K562 (cell line): ENCODE measurements at regions not wholly inside any gene's neighbourhood (a gene's known extent, or its start where the extent isn't known, plus 50 kb on each side); places are given as distances from the start of the nearest gene placed in this dataset.

Source experiments
- ATAC-seq: fragments of 200-7000 bp; cut with Tn5 transposase; 3 replicates; pipeline ENCODE4 v1.9.1; 2020; ENCODE audit warnings: moderate library complexity
- BruUV-seq: library from RNA; stranded (reverse); fragments of 400-500 nt; replicated peaks from 2 replicates; lab custom pipeline; 2021; lab: Mats Ljungman, UMichigan
- CTCF ChIA-PET: fragments of 300-600 bp; formaldehyde crosslinking; extraction: SDS; loops from one replicate; lab custom pipeline; 2021; ENCODE audit warnings: low intra/inter-chr PET ratio; lab: Yijun Ruan, JAX
- POLR2A ChIA-PET: fragments of 300-600, 350-650 bp; sonication (Branson Sonifier 250); formaldehyde crosslinking; extraction: SDS; loops from one replicate; lab custom pipeline; 2021; ENCODE audit warnings: antibody characterized with exemption, inconsistent platforms; lab: Yijun Ruan, JAX
- DNase-seq, 4 experiments: peaks; one replicate each; pipeline versions ENCODE4 v3.0.0 to v3.0.0-alpha.2; 2011 to 2018; ENCODE audit warnings: low spot score in 3 of 4, mixed read lengths in 3 of 4; ENCODE audit errors: extremely low read depth in 1 of 4
- FAIRE-seq: peaks from 2 replicates; lab custom pipeline; 2011; peaks lifted over from hg19 to GRCh38; lab: Jason Lieb, UNC
- H2AFZ ChIP-seq: 2 replicates; pipeline ENCODE4 v1.6.0; 2011; ENCODE audit warnings: low read depth, low read length, control low read depth, inconsistent platforms
- H3K27ac ChIP-seq: fragments of 200-600 bp; 3 replicates; pipeline ENCODE4 v1.8.0; 2011; ENCODE audit warnings: low read depth, mild to moderate bottlenecking, control low read depth, inconsistent platforms, low read length, moderate library complexity, mixed read lengths; ENCODE audit errors: extremely low read depth
- H3K27me3 ChIP-seq, 2 experiments: fragments of 300-600 bp in 1 of 2; 2 replicates in 1 of 2; 3 replicates in 1 of 2; pipeline versions ENCODE4 v1.6.0 to v1.8.0; 2011; ENCODE audit warnings: inconsistent platforms in 2 of 2, low read length in 2 of 2, mild to moderate bottlenecking in 1 of 2, mixed read lengths in 1 of 2, moderate library complexity in 1 of 2; ENCODE audit not compliant: control insufficient read depth in 2 of 2, insufficient read depth in 2 of 2
- H3K36me3 ChIP-seq: fragments of 300-600 bp; 3 replicates; pipeline ENCODE4 v1.8.0; 2011; ENCODE audit warnings: mild to moderate bottlenecking, low read length, inconsistent platforms; ENCODE audit not compliant: control insufficient read depth, insufficient read depth
- H3K4me1 ChIP-seq, 2 experiments: fragments of 200-600 bp in 1 of 2; replicated peaks in 1 of 2; 2 replicates in 1 of 2; 3 replicates in 1 of 2; pipeline versions ENCODE4 v1.5.1 to v1.8.0; 2011; ENCODE audit warnings: inconsistent platforms in 2 of 2, low read length in 2 of 2, mild to moderate bottlenecking in 1 of 2, mixed read lengths in 1 of 2, moderate library complexity in 1 of 2; ENCODE audit not compliant: control insufficient read depth in 2 of 2, insufficient read depth in 2 of 2
- H3K4me2 ChIP-seq: 2 replicates; pipeline ENCODE4 v1.6.1; 2011; ENCODE audit warnings: low read length, control low read depth, inconsistent platforms, mixed read lengths; ENCODE audit not compliant: insufficient read depth
- H3K4me3 ChIP-seq: fragments of 200-600 bp; sonication (generic), shearing (Covaris generic); 2 replicates; pipeline ENCODE4 v1.5.1; 2016; ENCODE audit warnings: control low read depth, inconsistent platforms
- H3K79me2 ChIP-seq: fragments of 200-600 bp; 3 replicates; pipeline ENCODE4 v1.8.0; 2011; ENCODE audit warnings: low read length, inconsistent platforms; ENCODE audit not compliant: control insufficient read depth, insufficient read depth
- H3K9ac ChIP-seq, 2 experiments: 2 replicates each; pipeline versions ENCODE4 v1.6.0 to v1.6.1; 2011; ENCODE audit warnings: low read depth in 2 of 2, low read length in 2 of 2, control low read depth in 1 of 2, inconsistent platforms in 1 of 2, mild to moderate bottlenecking in 1 of 2, mixed read lengths in 1 of 2; ENCODE audit not compliant: insufficient read depth in 1 of 2
- H3K9me1 ChIP-seq: one replicate; pipeline ENCODE4 v1.6.0; 2011; ENCODE audit warnings: inconsistent platforms, mild to moderate bottlenecking, low read length, moderate library complexity; ENCODE audit not compliant: control insufficient read depth, insufficient read depth
- H3K9me3 ChIP-seq: replicated peaks from 2 replicates; pipeline ENCODE4 v1.5.1; 2011; ENCODE audit warnings: low read depth, low read length, inconsistent platforms; ENCODE audit not compliant: control insufficient read depth, insufficient read depth
- H4K20me1 ChIP-seq: replicated peaks from 2 replicates; pipeline ENCODE4 v1.6.1; 2011; ENCODE audit warnings: low read length, inconsistent platforms, mixed read lengths; ENCODE audit not compliant: control insufficient read depth, insufficient read depth
- BHLHE40 ChIP-seq: IDR thresholded peaks from 2 replicates; pipeline ENCODE4 v1.6.1; 2011; ENCODE audit warnings: low read length, improper control_type of control experiment
- CXXC5 ChIP-seq: fragments of 250-450 bp; sonication (Bioruptor Pico); IDR thresholded peaks from 2 replicates; pipeline ENCODE4 v1.8.0; 2022; ENCODE audit warnings: inconsistent platforms, mild to moderate bottlenecking, moderate library complexity
- ELK1 ChIP-seq: sonication (generic); formaldehyde crosslinking; IDR thresholded peaks from 2 replicates; pipeline ENCODE4 v1.8.1; 2022; ENCODE audit warnings: missing genetic modification reagents
- GABPB2 ChIP-seq: fragments of 250-450 bp; sonication (Bioruptor Pico); conservative IDR thresholded peaks from 2 replicates; pipeline ENCODE4 v1.5.1; 2021; ENCODE audit warnings: mild to moderate bottlenecking
- GTF2A2 ChIP-seq: IDR thresholded peaks from 2 replicates; pipeline ENCODE4 v1.6.1; 2016; ENCODE audit warnings: mild to moderate bottlenecking, missing genetic modification characterization, missing compliant biosample characterization
- HDAC3 ChIP-seq: fragments of 450-650 bp; IDR thresholded peaks from 2 replicates; pipeline ENCODE4 v1.6.1; 2018; ENCODE audit warnings: borderline replicate concordance, mild to moderate bottlenecking, moderate library complexity; ENCODE audit not compliant: partially characterized antibody
- ILK ChIP-seq: fragments of 450-650 bp; IDR thresholded peaks from 2 replicates; pipeline ENCODE4 v1.6.1; 2016; ENCODE audit warnings: missing genetic modification characterization, low read depth, mild to moderate bottlenecking, missing compliant biosample characterization, moderate library complexity, borderline replicate concordance
- MEIS2 ChIP-seq: fragments of 450-650 bp; IDR thresholded peaks from 2 replicates; pipeline ENCODE4 v1.6.1; 2014; ENCODE audit warnings: mild to moderate bottlenecking; ENCODE audit not compliant: partially characterized antibody
- MIER1 ChIP-seq: fragments of 450-650 bp; IDR thresholded peaks from 2 replicates; pipeline ENCODE4 v1.6.1; 2016; ENCODE audit warnings: antibody characterized with exemption, mild to moderate bottlenecking, low read depth
- POU5F1 ChIP-seq: fragments of 150-350 bp; IDR thresholded peaks from 2 replicates; pipeline ENCODE4 v1.6.1; 2014; ENCODE audit warnings: borderline replicate concordance, low read length, low read depth, mild to moderate bottlenecking; ENCODE audit not compliant: partially characterized antibody
- SUPT5H ChIP-seq: fragments of 450-650 bp; IDR thresholded peaks from 2 replicates; pipeline ENCODE4 v1.6.1; 2016
- XRCC4 ChIP-seq: IDR thresholded peaks from one replicate; pipeline ENCODE4 v1.6.1; 2011; ENCODE audit not compliant: insufficient read depth, insufficient read length; ENCODE audit errors: extremely low read depth
- ZNF311 ChIP-seq: fragments of 250-450 bp; sonication (Bioruptor Pico); IDR thresholded peaks from 2 replicates; pipeline ENCODE4 v1.4.0; 2020; ENCODE audit warnings: mild to moderate bottlenecking, moderate library complexity
- ZNF551 ChIP-seq: fragments of 250-450 bp; sonication (Bioruptor Pico); IDR thresholded peaks from 2 replicates; pipeline ENCODE4 v1.5.0; 2021; ENCODE audit warnings: mild to moderate bottlenecking, moderate library complexity
- WGBS: fragments of 100-300 bp; shearing (Covaris generic); methylation state at CpG from one replicate; pipeline ENCODE4 v1.1.6; 2016; ENCODE audit warnings: low coverage, mixed read lengths; ENCODE audit not compliant: insufficient coverage; ENCODE audit errors: missing lambda C conversion rate; 5-methylcytosine and 5-hydroxymethylcytosine counted together
- in situ Hi-C: fragments of 300-500 bp; cut with MboI; formaldehyde crosslinking; loops from 4 replicates; pipeline ENCODE4 v1.15.0; 2018; ENCODE audit warnings: inconsistent platforms, mixed read lengths
- intact Hi-C: fragments of 100-400 bp; cut with micrococcal nuclease; formaldehyde crosslinking; loops from 2 replicates; pipeline ENCODE4 v1.14.2; 2022
- TF ChIP-seq, protein P1 (sequence below): fragments of 250-450 bp; sonication (Bioruptor Pico); IDR thresholded peaks from 2 replicates; pipeline ENCODE4 v1.4.0; 2020; ENCODE audit warnings: mild to moderate bottlenecking, moderate library complexity

GRCh38 chr4:91984466-91984865, 319.3 kb upstream of the GRID2 start (continued):
- TF ChIP-seq, protein P1, sequence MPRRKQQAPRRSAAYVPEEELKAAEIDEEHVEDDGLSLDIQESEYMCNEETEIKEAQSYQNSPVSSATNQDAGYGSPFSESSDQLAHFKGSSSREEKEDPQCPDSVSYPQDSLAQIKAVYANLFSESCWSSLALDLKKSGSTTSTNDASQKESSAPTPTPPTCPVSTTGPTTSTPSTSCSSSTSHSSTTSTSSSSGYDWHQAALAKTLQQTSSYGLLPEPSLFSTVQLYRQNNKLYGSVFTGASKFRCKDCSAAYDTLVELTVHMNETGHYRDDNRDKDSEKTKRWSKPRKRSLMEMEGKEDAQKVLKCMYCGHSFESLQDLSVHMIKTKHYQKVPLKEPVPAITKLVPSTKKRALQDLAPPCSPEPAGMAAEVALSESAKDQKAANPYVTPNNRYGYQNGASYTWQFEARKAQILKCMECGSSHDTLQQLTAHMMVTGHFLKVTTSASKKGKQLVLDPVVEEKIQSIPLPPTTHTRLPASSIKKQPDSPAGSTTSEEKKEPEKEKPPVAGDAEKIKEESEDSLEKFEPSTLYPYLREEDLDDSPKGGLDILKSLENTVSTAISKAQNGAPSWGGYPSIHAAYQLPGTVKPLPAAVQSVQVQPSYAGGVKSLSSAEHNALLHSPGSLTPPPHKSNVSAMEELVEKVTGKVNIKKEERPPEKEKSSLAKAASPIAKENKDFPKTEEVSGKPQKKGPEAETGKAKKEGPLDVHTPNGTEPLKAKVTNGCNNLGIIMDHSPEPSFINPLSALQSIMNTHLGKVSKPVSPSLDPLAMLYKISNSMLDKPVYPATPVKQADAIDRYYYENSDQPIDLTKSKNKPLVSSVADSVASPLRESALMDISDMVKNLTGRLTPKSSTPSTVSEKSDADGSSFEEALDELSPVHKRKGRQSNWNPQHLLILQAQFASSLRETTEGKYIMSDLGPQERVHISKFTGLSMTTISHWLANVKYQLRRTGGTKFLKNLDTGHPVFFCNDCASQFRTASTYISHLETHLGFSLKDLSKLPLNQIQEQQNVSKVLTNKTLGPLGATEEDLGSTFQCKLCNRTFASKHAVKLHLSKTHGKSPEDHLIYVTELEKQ (CRISPR knock-in tag): no peak
- TF ChIP-seq GTF2A2 (tag) (no peak), SUPT5H (no peak), GABPB2 (CRISPR knock-in tag) (no peak)

- Histone ChIP-seq H3K79me2 (no peaks in the 10 kb centered on the region), H3K36me3 (no peaks in the 10 kb centered on the region), H4K20me1 (no peaks in the 10 kb centered on the region), H3K4me3 (no peak overlapping the region), H3K9me1 (no peaks in the 10 kb centered on the region), H3K27ac (no peak overlapping the region), H2AFZ (no peak overlapping the region), H3K9ac (no peak overlapping the region), H3K27me3 (no peaks in the 10 kb centered on the region), H3K4me2 (no peak overlapping the region), H3K4me1 (no peaks in the 10 kb centered on the region)
- in situ Hi-C loops: no loop called here
- no peak for FAIRE-seq
- 0% methylated on average over 2 of the region's 2 CpGs for WGBS
- ChIA-PET CTCF (no interaction called here), POLR2A (interaction anchor here (0.7 kb wide), 1 partner anchor 221 kb away, joined by 3 read pairs; no protein-coding TSS in a partner anchor)
- BruUV-seq: no TSS peak
- intact Hi-C loops: no loop called here
- no peak for ATAC-seq
- no peak for TF ChIP-seq CXXC5 (CRISPR knock-in tag)
- TF ChIP-seq ZNF311 (CRISPR knock-in tag): no peak
- no peak for TF ChIP-seq BHLHE40
- TF ChIP-seq ILK (tag): no peak
- TF ChIP-seq ELK1 (CRISPR knock-in tag): no peak
- TF ChIP-seq POU5F1: no peak
- TF ChIP-seq MIER1: no peak
- no peak for TF ChIP-seq HDAC3
- no peak for TF ChIP-seq ZNF551
- no peak for TF ChIP-seq MEIS2
- no peak for TF ChIP-seq XRCC4
- TF ChIP-seq, all 486 proteins: peak for 0
- DNase-seq: no peak
- no peaks in the 10 kb centered on the region; the same call in 1 of the 2 replicates for H3K9me3 ChIP-seq
These were observed 313.9 kb upstream of the GRID2 start for GRCh38 chr4:91989914-91990313.
